ENCODE measurements at regions not wholly inside any gene's neighbourhood (a gene's known extent, or its start where the extent isn't known, plus 50 kb on each side); places are given as distances from the start of the nearest gene placed in this dataset.

GRCh38 chr3:125681146-125681545, 85.8 kb upstream of the OSBPL11 start:
- TF ChIP-seq CTCF (IDR thresholded peaks at IDR 0.05 in 2 of 3, conservative IDR thresholded peaks at IDR 0.05 in 1 of 3; ENCODE audit: control insufficient read depth in 2 of 3, extremely low read depth in 1 of 3, insufficient read depth in 1 of 3, low read depth in 3 of 3, low read length in 3 of 3) (no peak), POLR2A (IDR thresholded peaks at IDR 0.05; ENCODE audit: low read depth, low read length) (no peak), EP300 (IDR thresholded peaks at IDR 0.05; ENCODE audit: borderline replicate concordance in 1 of 2, control insufficient read depth in 1 of 2, low read depth in 2 of 2, low read length in 2 of 2) (no peak), ZZZ3 (IDR thresholded peaks at IDR 0.05; ENCODE audit: control insufficient read depth, insufficient read length, low read depth) (no peak), CBFB (IDR thresholded peaks at IDR 0.05; ENCODE audit: low read depth) (no peak), EZH2 (IDR thresholded peaks at IDR 0.05; ENCODE audit: borderline replicate concordance, control insufficient read depth, low read depth, low read length) (no peak), SMC3 (IDR thresholded peaks at IDR 0.05; ENCODE audit: borderline replicate concordance, low read length) (no peak), ZBTB33 (IDR thresholded peaks at IDR 0.05) (no peak)
- TF ChIP-seq, protein P1, sequence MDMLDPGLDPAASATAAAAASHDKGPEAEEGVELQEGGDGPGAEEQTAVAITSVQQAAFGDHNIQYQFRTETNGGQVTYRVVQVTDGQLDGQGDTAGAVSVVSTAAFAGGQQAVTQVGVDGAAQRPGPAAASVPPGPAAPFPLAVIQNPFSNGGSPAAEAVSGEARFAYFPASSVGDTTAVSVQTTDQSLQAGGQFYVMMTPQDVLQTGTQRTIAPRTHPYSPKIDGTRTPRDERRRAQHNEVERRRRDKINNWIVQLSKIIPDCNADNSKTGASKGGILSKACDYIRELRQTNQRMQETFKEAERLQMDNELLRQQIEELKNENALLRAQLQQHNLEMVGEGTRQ (IDR thresholded peaks at IDR 0.05; ENCODE audit: borderline replicate concordance, low read depth, low read length), result no peak

Measured in GM12878 (cell line).